ENCODE measurements at regions not wholly inside any gene's neighbourhood (a gene's known extent, or its start where the extent isn't known, plus 50 kb on each side); places are given as distances from the start of the nearest gene placed in this dataset.

GRCh38 chr18:29644276-29644675, 1398.3 kb downstream of the DSC3 start:
- DNase-seq = no peak

- no peak for DNase-seq
Measured at GRCh38 chr18:29629493-29630036, 1413.0 kb downstream of the DSC3 start.

- DNase-seq = no peak
Measured at GRCh38 chr18:29626094-29626493, 1416.4 kb downstream of the DSC3 start.

GRCh38 chr18:29616867-29617266, 1425.7 kb downstream of the DSC3 start:
- no peak for DNase-seq

GRCh38 chr18:29608982-29609381, 1432.1 kb upstream of the CDH2 start:
- no peak for DNase-seq

GRCh38 chr18:29605365-29605764, 1428.4 kb upstream of the CDH2 start:
- no peak for DNase-seq

GRCh38 chr18:29596959-29597358, 1420.0 kb upstream of the CDH2 start:
- DNase-seq = no peak

GRCh38 chr18:29594493-29594892, 1417.6 kb upstream of the CDH2 start:
- no peak for DNase-seq

GRCh38 chr18:29588446-29589100, 1411.6 kb upstream of the CDH2 start:
- no peak for DNase-seq

- DNase-seq = no peak
Measured at GRCh38 chr18:29586210-29586609, 1409.3 kb upstream of the CDH2 start.

GRCh38 chr18:29560270-29560669, 1383.3 kb upstream of the CDH2 start:
- no peak for DNase-seq

- no peak for DNase-seq
Measured at GRCh38 chr18:29556070-29556469, 1379.1 kb upstream of the CDH2 start.

GRCh38 chr18:29549759-29550158, 1372.8 kb upstream of the CDH2 start:
- no peak for DNase-seq

- DNase-seq = no peak
Measured at GRCh38 chr18:29547626-29548025, 1370.7 kb upstream of the CDH2 start.

- no peak for DNase-seq
Measured at GRCh38 chr18:29540548-29540947, 1363.6 kb upstream of the CDH2 start.

- DNase-seq = no peak
Measured at GRCh38 chr18:29531746-29532145, 1354.8 kb upstream of the CDH2 start.

GRCh38 chr18:29523371-29523770, 1346.4 kb upstream of the CDH2 start:
- no peak for DNase-seq

- DNase-seq = no peak
Measured at GRCh38 chr18:29512761-29513160, 1335.8 kb upstream of the CDH2 start.

- DNase-seq = no peak
Measured at GRCh38 chr18:29512203-29512602, 1335.3 kb upstream of the CDH2 start.

- no peak for DNase-seq
Measured at GRCh38 chr18:29501952-29502351, 1325.0 kb upstream of the CDH2 start.

- no peak for DNase-seq
Measured at GRCh38 chr18:29496152-29496680, 1319.3 kb upstream of the CDH2 start.

- DNase-seq = no peak
Measured at GRCh38 chr18:29494371-29494770, 1317.4 kb upstream of the CDH2 start.

- no peak for DNase-seq
Measured at GRCh38 chr18:29491907-29492306, 1315.0 kb upstream of the CDH2 start.

GRCh38 chr18:29488617-29489016, 1311.7 kb upstream of the CDH2 start:
- no peak for DNase-seq

GRCh38 chr18:29465526-29465925, 1288.6 kb upstream of the CDH2 start:
- no peak for DNase-seq
